Activated CD4-positive, alpha-beta T cell treated with anti-CD3 and anti-CD28 coated beads, Interleukin-2, Interleukin-4, amounts not matched to agents 100 ng/mL and 50 ng/mL, durations not matched to agents 16 hours and 8 hours (primary cell): ENCODE measurements at regions not wholly inside any gene's neighbourhood (a gene's known extent, or its start where the extent isn't known, plus 50 kb on each side); places are given as distances from the start of the nearest gene placed in this dataset.
"Not testable (repeated sequence)": the region's sequence is repeated elsewhere in the genome, so short reads cannot be mapped to it uniquely, and the experiment has no call there.

ENCODE experiments used
- DNase-seq: peaks from one replicate; pipeline ENCODE4 v3.0.0-alpha.2; 2020; ENCODE audit warnings: low spot score

- DNase-seq: no peak
Observed at GRCh38 chr3:139238281-139239030, 105.4 kb upstream of the MRPS22 start.

- DNase-seq: no peak
Observed at GRCh38 chr3:139239550-139239949, 104.3 kb upstream of the MRPS22 start.

- DNase-seq: no peak
Observed at GRCh38 chr3:139241783-139242182, 102.0 kb upstream of the MRPS22 start.

- no peak for DNase-seq
Observed at GRCh38 chr3:139243710-139244109, 100.1 kb upstream of the MRPS22 start.

GRCh38 chr3:139248593-139249255, 95.1 kb upstream of the MRPS22 start:
- no peak for DNase-seq

GRCh38 chr3:139251529-139251928, 92.3 kb upstream of the MRPS22 start:
- DNase-seq: no peak

GRCh38 chr3:139252719-139253118, 91.1 kb upstream of the MRPS22 start:
- DNase-seq: no peak

GRCh38 chr3:139258276-139258675, 85.5 kb upstream of the MRPS22 start:
- DNase-seq: no peak

GRCh38 chr3:139259398-139259797, 84.4 kb upstream of the MRPS22 start:
- no peak for DNase-seq

- DNase-seq: no peak
Observed at GRCh38 chr3:139260041-139260486, 83.8 kb upstream of the MRPS22 start.

GRCh38 chr3:139260793-139261736, 82.8 kb upstream of the MRPS22 start:
- DNase-seq: no peak

GRCh38 chr3:139261754-139262586, 81.8 kb upstream of the MRPS22 start:
- DNase-seq: no peak

GRCh38 chr3:139263798-139264197, 80.0 kb upstream of the MRPS22 start:
- no peak for DNase-seq

GRCh38 chr3:139264375-139264774, 79.4 kb upstream of the MRPS22 start:
- DNase-seq: no peak

- no peak for DNase-seq
Observed at GRCh38 chr3:139265131-139266016, 78.4 kb upstream of the MRPS22 start.

- DNase-seq: no peak
Observed at GRCh38 chr3:139267300-139268246, 76.2 kb upstream of the MRPS22 start.

- DNase-seq: no peak
Observed at GRCh38 chr3:139269984-139270383, 73.8 kb upstream of the MRPS22 start.

- not testable (repeated sequence) for DNase-seq
Observed at GRCh38 chr3:139270652-139271051, 73.2 kb upstream of the MRPS22 start.

GRCh38 chr3:139280027-139280671, 63.7 kb upstream of the MRPS22 start:
- DNase-seq: no peak
